ENCODE measurements at regions not wholly inside any gene's neighbourhood (a gene's known extent, or its start where the extent isn't known, plus 50 kb on each side); places are given as distances from the start of the nearest gene placed in this dataset.
"Not testable (repeated sequence)": the region's sequence is repeated elsewhere in the genome, so short reads cannot be mapped to it uniquely, and the experiment has no call there.

DNA sequence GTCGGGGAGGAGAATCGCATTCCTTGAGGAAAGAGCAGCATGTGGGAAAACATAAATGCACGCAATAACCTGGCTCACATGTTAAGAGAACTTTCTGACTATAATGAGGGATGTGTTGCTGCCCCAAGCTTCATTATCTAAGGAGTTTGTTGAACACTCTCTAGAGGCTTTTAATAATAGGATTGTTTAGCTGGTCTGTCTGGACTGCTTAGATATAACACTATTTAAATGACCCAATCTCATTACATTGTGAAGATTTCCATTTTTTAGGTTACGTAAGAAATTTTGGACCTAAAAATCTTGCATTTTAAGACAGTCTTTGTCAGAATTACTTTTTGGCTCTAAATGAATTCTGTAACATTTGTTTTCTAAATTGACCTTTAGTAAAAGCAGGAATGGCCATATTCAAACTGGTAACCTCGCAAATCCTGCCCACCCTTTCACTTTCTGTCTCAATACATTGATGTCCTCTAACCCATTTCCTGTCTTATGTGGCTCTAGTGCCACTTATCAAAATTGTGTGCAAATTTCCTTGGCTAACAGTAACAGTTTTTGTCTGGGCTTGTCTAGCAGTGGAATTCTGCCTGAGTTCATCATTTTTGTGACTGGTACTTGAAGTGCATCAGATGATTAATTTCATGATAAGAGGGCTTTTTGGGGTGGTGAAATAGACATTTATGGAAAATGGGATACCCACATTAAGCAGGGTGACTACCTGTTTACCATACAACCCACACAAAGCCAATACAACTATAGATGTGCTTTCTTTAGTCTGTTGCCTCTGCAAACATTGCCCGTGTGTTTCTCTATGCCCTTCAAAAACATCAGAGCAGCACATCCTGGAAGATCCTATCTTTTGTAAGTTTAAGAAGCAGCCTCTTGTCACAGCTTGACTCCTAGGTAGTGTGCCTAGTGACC, 61.6 kb upstream of the IKBKE start:
- not testable (repeated sequence) for DNase-seq (ENCODE audit: low spot score)

DNA sequence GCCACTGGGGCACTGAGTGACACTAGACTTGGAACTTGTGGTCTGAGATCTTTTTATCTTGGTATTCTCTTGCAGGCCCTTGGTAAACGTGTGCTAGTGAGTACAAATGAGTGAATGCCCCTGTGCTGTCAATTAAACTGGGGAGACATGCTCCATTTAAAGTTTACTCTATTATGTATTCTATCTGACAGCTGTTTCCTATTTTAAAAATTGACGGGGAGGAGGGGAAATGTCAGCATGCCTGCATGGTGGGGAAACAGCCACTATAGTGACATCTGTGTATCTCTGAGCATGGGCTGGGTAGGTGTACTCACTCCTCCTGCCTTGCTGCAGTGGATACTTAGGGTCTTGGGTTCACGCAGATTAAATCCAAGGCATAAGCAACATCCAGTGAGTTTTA, 59.0 kb upstream of the IKBKE start:
- DNase-seq (ENCODE audit: low spot score): no peak

DNA sequence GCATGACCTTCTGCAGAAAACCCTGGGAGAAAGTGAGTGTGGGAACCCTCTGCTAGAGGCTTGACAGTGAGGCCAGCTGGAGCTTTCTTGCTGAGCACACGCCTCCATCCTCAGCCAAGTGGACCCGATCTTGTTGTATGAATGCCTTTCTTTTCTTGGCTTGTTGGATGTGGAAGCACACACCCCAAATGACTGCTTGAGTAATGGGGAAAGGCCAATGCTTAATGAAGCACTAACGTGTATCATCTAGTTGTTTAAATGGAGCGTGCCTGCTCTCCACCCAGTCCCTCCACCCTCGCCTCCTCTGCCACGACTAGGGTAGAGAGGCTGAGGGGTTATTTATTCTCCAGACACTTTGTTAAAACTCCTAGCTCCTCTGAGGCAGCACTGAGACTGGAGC, 54.3 kb upstream of the IKBKE start:
- DNase-seq (ENCODE audit: low spot score): no peak

DNA sequence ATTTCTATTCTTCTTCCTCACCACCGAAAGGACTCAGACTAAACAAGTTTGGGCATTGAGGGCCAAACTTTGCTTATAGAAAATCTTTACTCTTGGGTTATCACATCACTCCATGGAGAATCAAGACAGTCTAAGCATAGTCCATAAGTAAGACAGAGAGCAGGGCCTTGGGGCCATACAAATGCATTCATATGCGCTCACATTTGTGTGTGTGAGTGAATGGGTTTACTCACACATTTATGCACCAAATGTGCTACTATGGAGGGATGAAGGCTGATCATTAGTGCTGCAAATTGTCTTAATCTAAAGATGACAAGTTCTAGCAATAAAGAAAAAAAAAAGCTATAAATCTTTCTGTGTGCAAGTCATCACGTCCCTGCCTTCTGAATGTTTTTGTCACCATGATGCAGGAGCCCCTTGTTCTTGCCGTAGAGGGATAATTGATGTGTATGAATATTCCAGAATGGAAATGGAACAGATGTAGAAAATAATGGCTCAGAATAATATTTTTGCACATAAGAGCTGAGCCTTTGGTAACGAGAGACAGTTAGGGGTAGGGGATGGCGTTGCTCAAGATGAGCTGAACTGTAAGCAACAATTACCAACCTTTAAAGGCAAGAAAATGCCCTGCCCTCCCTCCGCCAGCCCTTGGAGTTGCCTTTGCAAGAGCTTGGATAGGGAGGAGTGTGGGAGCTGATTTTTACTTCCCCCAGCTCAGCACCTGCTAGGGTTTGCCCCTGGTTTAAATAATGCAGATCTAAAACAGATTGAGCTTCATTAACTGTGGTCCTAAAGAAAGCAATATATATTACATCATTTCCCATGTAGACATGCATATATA, 52.3 kb upstream of the IKBKE start:
- no peak for DNase-seq (ENCODE audit: low spot score)

DNA sequence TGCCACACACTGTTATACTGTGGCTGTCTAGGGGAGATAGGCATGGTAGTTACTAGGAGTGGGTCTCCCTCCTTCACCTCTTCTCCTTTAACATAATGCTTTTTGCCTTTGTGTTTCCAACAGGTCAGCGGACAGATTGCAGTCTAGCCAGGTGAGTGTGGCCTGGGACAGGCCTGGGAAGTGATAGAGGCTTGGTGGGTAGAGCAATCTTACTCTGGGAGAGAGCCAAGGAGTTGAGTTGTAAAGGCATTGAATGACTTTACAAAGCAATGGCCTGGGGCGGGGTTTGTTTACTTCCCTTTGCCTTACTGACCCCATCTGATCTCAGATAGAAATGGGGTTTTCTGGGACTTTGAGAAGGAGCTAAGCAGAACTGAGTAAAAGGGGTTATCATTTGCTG, 51.0 kb upstream of the IKBKE start:
- DNase-seq (ENCODE audit: low spot score): no peak

DNA sequence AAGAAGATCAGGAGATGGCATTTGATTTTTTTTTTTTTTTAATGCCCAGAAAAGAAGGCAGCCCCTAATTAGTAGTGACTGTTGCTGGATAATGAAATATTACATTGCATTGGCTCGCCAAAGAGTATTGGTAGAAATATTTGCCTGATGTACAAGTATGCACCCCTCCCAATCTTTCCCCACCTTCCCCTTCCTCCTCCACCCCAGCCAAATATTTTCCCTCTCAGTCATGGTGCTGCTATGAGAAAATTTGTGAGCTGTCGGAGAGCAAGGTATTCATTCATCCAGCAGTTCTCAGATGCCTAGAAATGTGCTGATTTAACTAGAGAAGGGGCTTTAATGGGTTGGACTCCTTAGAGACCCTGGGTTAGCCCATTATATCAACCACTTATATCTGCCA, 50.5 kb upstream of the IKBKE start:
- no peak for DNase-seq (ENCODE audit: low spot score)

DNA sequence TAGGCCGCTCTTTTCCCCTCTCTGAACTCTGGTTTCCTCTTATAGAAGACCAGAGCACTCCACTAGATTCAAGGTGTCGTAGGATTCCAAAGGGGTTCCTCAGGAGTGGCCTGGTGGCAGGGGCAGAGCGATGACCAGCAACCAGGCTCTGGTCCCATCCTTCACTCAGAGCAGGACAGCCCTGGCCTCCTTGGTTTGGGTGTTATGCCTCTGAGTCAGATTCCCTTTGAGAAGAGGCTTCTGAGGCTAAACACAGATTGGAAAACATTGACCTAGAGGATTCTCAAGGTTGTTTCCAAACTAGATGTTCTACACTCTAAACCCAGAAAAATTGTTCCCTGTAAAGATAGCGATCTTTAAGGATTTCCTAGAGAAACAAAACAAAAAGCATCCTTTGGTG, 49.8 kb upstream of the IKBKE start:
- no peak for DNase-seq (ENCODE audit: low spot score)

Data from globus pallidus (tissue), 1 donor.